Prostate gland (tissue), 2 donors: ENCODE measurements at regions not wholly inside any gene's neighbourhood (a gene's known extent, or its start where the extent isn't known, plus 50 kb on each side); places are given as distances from the start of the nearest gene placed in this dataset.
"Not testable (repeated sequence)": the region's sequence is repeated elsewhere in the genome, so short reads cannot be mapped to it uniquely, and the experiment has no call there.

Experiments used
- DNase-seq: peaks from one replicate; pipeline ENCODE4 v3.0.0-alpha.2; 2019; ENCODE audit warnings: low spot score
- H3K27ac ChIP-seq, 2 donors: fragments of 200-600 bp; sonication (generic); 2 replicates each; pipeline ENCODE4 v1.5.1; 2017 to 2019
- H3K27me3 ChIP-seq: fragments of 200-600 bp; sonication (generic); replicated peaks from 2 replicates; pipeline ENCODE4 v1.5.1; 2019; ENCODE audit not compliant: insufficient read depth
- H3K36me3 ChIP-seq, 2 donors: fragments of 200-600 bp; sonication (generic); 1 replicate in 1 of 2; 2 replicates in 1 of 2; pipeline versions ENCODE4 v1.5.1 to v1.8.1; 2017 to 2019
- H3K4me1 ChIP-seq: fragments of 200-600 bp; sonication (generic); replicated peaks from 2 replicates; pipeline ENCODE4 v1.5.1; 2019
- H3K4me3 ChIP-seq, 2 donors: fragments of 200-600 bp; sonication (generic); 2 replicates each; pipeline ENCODE4 v1.5.1; 2017 to 2019
- H3K9me3 ChIP-seq: fragments of 200-600 bp; sonication (generic); 2 replicates; pipeline ENCODE4 v1.5.1; 2017
- CTCF ChIP-seq, 4 experiments: fragments of 200-600 bp in 2 of 4; fragments of 450-650 bp in 2 of 4; sonication (generic) in 2 of 4; IDR thresholded peaks; 1 replicate in 3 of 4; 2 replicates in 1 of 4; pipeline ENCODE4 v1.5.1; 2016 to 2019; ENCODE audit warnings: antibody characterized with exemption in 4 of 4, mild to moderate bottlenecking in 2 of 4, moderate library complexity in 2 of 4
- POLR2A ChIP-seq: fragments of 450-650 bp; IDR thresholded peaks from one replicate; pipeline ENCODE4 v1.6.1; 2016; ENCODE audit warnings: antibody characterized with exemption, mild to moderate bottlenecking
- POLR2AphosphoS5 ChIP-seq: sonication (generic); formaldehyde crosslinking; IDR thresholded peaks from one replicate; pipeline ENCODE4 v1.6.1; 2017; ENCODE audit warnings: antibody characterized with exemption
- WGBS: methylation state at CpG from one replicate; pipeline ENCODE4 v1.1.5; 2018; 5-methylcytosine and 5-hydroxymethylcytosine counted together
- intact Hi-C: fragments of 100-400 bp; cut with DNase I; formaldehyde crosslinking; loops from one replicate; pipeline ENCODE4 v1.14.2; 2022

GRCh38 chr4:188377816-188378215, 238.6 kb downstream of the TRIML1 start:
- Histone ChIP-seq H3K9me3 (no peaks in the 10 kb centered on the region), H3K36me3 (no peaks in the 10 kb centered on the region), H3K4me1 (no peaks in the 10 kb centered on the region), H3K4me3 (no peak overlapping the region), H3K27me3 (no peaks in the 10 kb centered on the region), H3K27ac (no peak overlapping the region)
- intact Hi-C loops, result no loop called here
- no peak for DNase-seq
- TF ChIP-seq CTCF (IDR thresholded peaks at IDR 0.05), result no peak
- TF ChIP-seq POLR2A, result no peak
- no peak for TF ChIP-seq POLR2AphosphoS5
- 91% methylated on average over 10 of the region's 10 CpGs for WGBS

- no peaks in the 10 kb centered on the region for H3K27me3 ChIP-seq
- no peaks in the 10 kb centered on the region for H3K36me3 ChIP-seq
- H3K4me1 ChIP-seq, result no peaks in the 10 kb centered on the region
- no peaks in the 10 kb centered on the region for H3K9me3 ChIP-seq
- intact Hi-C loops, result no loop called here
- H3K4me3 ChIP-seq, result no peak overlapping the region
- no peak for DNase-seq
- over 99% methylated on average over 4 of the region's 4 CpGs for WGBS
- H3K27ac ChIP-seq, result no peak overlapping the region
- no peak for TF ChIP-seq POLR2A
- no peak for TF ChIP-seq POLR2AphosphoS5
- TF ChIP-seq CTCF (IDR thresholded peaks at IDR 0.05), result no peak
Observed at GRCh38 chr4:188383180-188383579, 243.9 kb downstream of the TRIML1 start.

- no peak for DNase-seq
- H3K36me3 ChIP-seq, result no peaks in the 10 kb centered on the region
- H3K27me3 ChIP-seq, result no peaks in the 10 kb centered on the region
- 28% methylated on average over 5 of the region's 5 CpGs for WGBS
- intact Hi-C loops, result no loop called here
- no peaks in the 10 kb centered on the region for H3K4me1 ChIP-seq
- TF ChIP-seq POLR2AphosphoS5, result no peak
- no peak for TF ChIP-seq POLR2A
- TF ChIP-seq CTCF (IDR thresholded peaks at IDR 0.05), result no peak
- no peak overlapping the region for H3K4me3 ChIP-seq
- H3K27ac ChIP-seq, result no peak overlapping the region
- H3K9me3 ChIP-seq, result no peaks in the 10 kb centered on the region
Observed at GRCh38 chr4:188387179-188387791, 248.0 kb downstream of the TRIML1 start.

GRCh38 chr4:188391349-188391748, 252.1 kb downstream of the TRIML1 start:
- H3K36me3 ChIP-seq, H3K9me3 ChIP-seq, H3K4me3 ChIP-seq, H3K27ac ChIP-seq, H3K27me3 ChIP-seq, H3K4me1 ChIP-seq, DNase-seq, intact Hi-C loops: not testable (repeated sequence)
- WGBS, result 92% methylated on average over 8 of the region's 8 CpGs

GRCh38 chr4:188396037-188396436, 256.8 kb downstream of the TRIML1 start:
- Histone ChIP-seq H3K36me3 (no peaks in the 10 kb centered on the region), H3K27ac (no peak overlapping the region), H3K9me3 (no peaks in the 10 kb centered on the region), H3K4me1 (no peaks in the 10 kb centered on the region), H3K4me3 (no peak overlapping the region), H3K27me3 (no peaks in the 10 kb centered on the region)
- no peak for DNase-seq
- 48% methylated on average over 5 of the region's 5 CpGs for WGBS
- TF ChIP-seq POLR2A (no peak), CTCF (IDR thresholded peaks at IDR 0.05) (no peak), POLR2AphosphoS5 (no peak)
- intact Hi-C loops, result no loop called here
